HepG2 (cell line): ENCODE measurements at regions not wholly inside any gene's neighbourhood (a gene's known extent, or its start where the extent isn't known, plus 50 kb on each side); places are given as distances from the start of the nearest gene placed in this dataset.

Source experiments
- ATAC-seq: fragments of 200-7000 bp; cut with Tn5 transposase; 3 replicates; pipeline ENCODE4 v1.9.1; 2020; ENCODE audit warnings: mild to moderate bottlenecking, moderate library complexity
- BruUV-seq: library from RNA; stranded (reverse); fragments of 400-500 nt; replicated peaks from 2 replicates; lab custom pipeline; 2021; lab: Mats Ljungman, UMichigan
- CTCF ChIA-PET: fragments of 300-600 bp; formaldehyde crosslinking; extraction: SDS; loops from one replicate; lab custom pipeline; 2021; ENCODE audit warnings: low total read pairs, inconsistent platforms, low intra/inter-chr PET ratio; lab: Yijun Ruan, JAX
- POLR2A ChIA-PET: fragments of 350-600 bp; sonication (Branson Sonifier 250); formaldehyde crosslinking; loops from one replicate; lab custom pipeline; 2020; ENCODE audit warnings: antibody characterized with exemption, inconsistent platforms; lab: Yijun Ruan, JAX
- DNase-seq: peaks from one replicate; pipeline ENCODE4 v3.0.0-alpha.2; 2015; ENCODE audit warnings: low spot score
- FAIRE-seq: peaks from 3 replicates; lab custom pipeline; 2011; peaks lifted over from hg19 to GRCh38; lab: Jason Lieb, UNC
- H2AFZ ChIP-seq: one replicate; pipeline ENCODE4 v1.6.1; 2011; ENCODE audit warnings: low read length, inconsistent platforms
- H3K27ac ChIP-seq: fragments of 300-600 bp; 3 replicates; pipeline ENCODE4 v1.8.0; 2011; ENCODE audit warnings: mixed run types, mild to moderate bottlenecking, mixed read lengths, low read length, inconsistent platforms; ENCODE audit not compliant: insufficient read depth; ENCODE audit errors: extremely low read length
- H3K27me3 ChIP-seq, 2 experiments: fragments of 200-600 bp in 1 of 2; 2 replicates in 1 of 2; 3 replicates in 1 of 2; pipeline versions ENCODE4 v1.6.0 to v1.8.0; 2011; ENCODE audit warnings: low read length in 2 of 2, mild to moderate bottlenecking in 2 of 2, moderate library complexity in 2 of 2, inconsistent platforms in 1 of 2; ENCODE audit not compliant: insufficient read depth in 2 of 2, control insufficient read depth in 1 of 2
- H3K36me3 ChIP-seq, 2 experiments: fragments of 200-600 bp in 1 of 2; replicated peaks in 1 of 2; 2 replicates in 1 of 2; 3 replicates in 1 of 2; pipeline versions ENCODE4 v1.5.1 to v1.8.0; 2011; ENCODE audit warnings: low read length in 2 of 2, inconsistent platforms in 1 of 2; ENCODE audit not compliant: insufficient read depth in 2 of 2, control insufficient read depth in 1 of 2
- H3K4me1 ChIP-seq: 2 replicates; pipeline ENCODE4 v1.5.1; 2012; ENCODE audit warnings: low read length, inconsistent platforms; ENCODE audit not compliant: insufficient read depth
- H3K4me2 ChIP-seq: 2 replicates; pipeline ENCODE4 v1.6.0; 2011; ENCODE audit warnings: low read depth, low read length, inconsistent platforms
- H3K4me3 ChIP-seq, 3 experiments: fragments of 200-600 bp in 1 of 3; sonication (generic), shearing (Covaris generic) in 1 of 3; replicated peaks in 1 of 3; 2 replicates each; pipeline ENCODE4 v1.5.1; 2011 to 2016; ENCODE audit warnings: low read length in 3 of 3, inconsistent platforms in 2 of 3, low read depth in 2 of 3, mild to moderate bottlenecking in 2 of 3, control low read depth in 1 of 3, mixed read lengths in 1 of 3; ENCODE audit not compliant: insufficient read depth in 1 of 3
- H3K79me2 ChIP-seq: one replicate; pipeline ENCODE4 v1.6.1; 2011; ENCODE audit warnings: low read length, inconsistent platforms; ENCODE audit not compliant: insufficient read depth
- H3K9ac ChIP-seq: 2 replicates; pipeline ENCODE4 v1.6.0; 2011; ENCODE audit warnings: mild to moderate bottlenecking, low read depth, low read length, inconsistent platforms; ENCODE audit not compliant: insufficient read depth
- H3K9me3 ChIP-seq: 2 replicates; pipeline ENCODE4 v1.5.1; 2012; ENCODE audit warnings: mild to moderate bottlenecking, low read length
- H4K20me1 ChIP-seq: 2 replicates; pipeline ENCODE4 v1.6.0; 2011; ENCODE audit warnings: inconsistent platforms, mild to moderate bottlenecking, low read length, moderate library complexity; ENCODE audit not compliant: insufficient read depth
- HNRNPK ChIP-seq: fragments of 200-400 bp; formaldehyde crosslinking; IDR thresholded peaks from 2 replicates; pipeline ENCODE4 v1.6.1; 2018; ENCODE audit warnings: low read length, low read depth, moderate library complexity, mild to moderate bottlenecking; ENCODE audit not compliant: poor library complexity, severe bottlenecking
- MAZ ChIP-seq, 2 experiments: sonication (generic) in 1 of 2; formaldehyde crosslinking in 1 of 2; IDR thresholded peaks; 2 replicates each; pipeline versions ENCODE4 v1.5.0 to v1.6.1; 2012 to 2020; ENCODE audit warnings: low read depth in 2 of 2, mild to moderate bottlenecking in 2 of 2, borderline replicate concordance in 1 of 2, improper control_type of control experiment in 1 of 2, low read length in 1 of 2, missing genetic modification reagents in 1 of 2, moderate library complexity in 1 of 2
- NRL ChIP-seq: sonication (generic); formaldehyde crosslinking; IDR thresholded peaks from 2 replicates; pipeline ENCODE4 v1.5.0; 2020; ENCODE audit warnings: missing genetic modification reagents, mild to moderate bottlenecking, moderate library complexity, borderline replicate concordance
- RAD21 ChIP-seq: fragments of 450-650 bp; formaldehyde crosslinking; IDR thresholded peaks from 2 replicates; pipeline ENCODE4 v1.5.0; 2020; ENCODE audit warnings: mild to moderate bottlenecking
- THAP11 ChIP-seq: IDR thresholded peaks from 2 replicates; pipeline ENCODE4 v1.6.1; 2016; ENCODE audit warnings: missing biosample characterization, missing genetic modification reagents
- ZBTB10 ChIP-seq: sonication (generic); formaldehyde crosslinking; IDR thresholded peaks from 2 replicates; pipeline ENCODE4 v1.4.0; 2020; ENCODE audit warnings: missing genetic modification reagents, borderline replicate concordance
- ZFYVE20 ChIP-seq: sonication (generic); formaldehyde crosslinking; IDR thresholded peaks from 2 replicates; pipeline ENCODE4 v1.8.0; 2023; ENCODE audit warnings: low read depth, mild to moderate bottlenecking, moderate library complexity, missing genetic modification reagents, borderline replicate concordance
- ZNF142 ChIP-seq: sonication (generic); formaldehyde crosslinking; IDR thresholded peaks from 2 replicates; pipeline ENCODE4 v1.4.0; 2020; ENCODE audit warnings: missing genetic modification reagents
- ZNF362 ChIP-seq: sonication (generic); formaldehyde crosslinking; IDR thresholded peaks from 2 replicates; pipeline ENCODE4 v1.4.0; 2020; ENCODE audit warnings: missing genetic modification reagents, mild to moderate bottlenecking, borderline replicate concordance
- ZNF549 ChIP-seq: sonication (generic); formaldehyde crosslinking; IDR thresholded peaks from 2 replicates; pipeline ENCODE4 v1.5.0; 2020; ENCODE audit warnings: missing genetic modification reagents
- ZNF710 ChIP-seq: sonication (generic); formaldehyde crosslinking; IDR thresholded peaks from 2 replicates; pipeline ENCODE4 v1.5.0; 2020; ENCODE audit warnings: mild to moderate bottlenecking, missing genetic modification reagents, borderline replicate concordance
- WGBS: methylation state at CpG from one replicate; pipeline ENCODE4 v1.1.6; 2017; ENCODE audit warnings: low lambda C conversion rate; 5-methylcytosine and 5-hydroxymethylcytosine counted together
- in situ Hi-C: cut with HindIII; loops from 2 replicates; pipeline ENCODE4 v1.10.0; 2017; ENCODE audit warnings: low pct_unique_long_range_greater_than_20kb; ENCODE audit not compliant: extremely low pct_ligation_motif_present
- intact Hi-C: fragments of 100-400 bp; cut with micrococcal nuclease; formaldehyde crosslinking; loops from one replicate; pipeline ENCODE4 v1.10.0; 2022; ENCODE audit not compliant: unreplicated experiment

- 43% methylated on average over 4 of the region's 4 CpGs for WGBS
- POLR2A ChIA-PET: no interaction called here
- Histone ChIP-seq H3K4me1 (peaks cover 15% of the 10 kb centered on the region), H3K9ac (no peak overlapping the region), H3K9me3 (no peaks in the 10 kb centered on the region), H2AFZ (no peak overlapping the region), H4K20me1 (no peaks in the 10 kb centered on the region), H3K79me2 (no peaks in the 10 kb centered on the region), H3K27me3 (peaks cover 0 to 2% of the 10 kb centered on the region in 2 experiments; a peak in 1 of 5 replicates), H3K27ac (no peak overlapping the region), H3K4me3 (no peak overlapping the region), H3K4me2 (no peak overlapping the region), H3K36me3 (no peaks in the 10 kb centered on the region)
- DNase-seq: no peak
- no peak for ATAC-seq
- intact Hi-C loops: no loop called here
- in situ Hi-C loops: no loop called here
- no peak for FAIRE-seq
- no TSS peak for BruUV-seq
- CTCF ChIA-PET: no interaction called here
- TF ChIP-seq NRL (CRISPR knock-in tag) (no peak), ZNF362 (CRISPR knock-in tag) (no peak), MAZ (IDR thresholded peaks at IDR 0.05; ENCODE audit: borderline replicate concordance, low read depth, low read length) (no peak), MAZ (CRISPR knock-in tag; IDR thresholded peaks at IDR 0.05; ENCODE audit: low read depth) (no peak), ZNF710 (no peak), ZFYVE20 (CRISPR knock-in tag) (no peak), ZNF142 (CRISPR knock-in tag) (no peak), ZBTB10 (CRISPR knock-in tag) (no peak), HNRNPK (no peak), ZNF549 (CRISPR knock-in tag) (no peak), THAP11 (CRISPR knock-in tag) (no peak), RAD21 (CRISPR knock-in tag) (no peak)
Measured at GRCh38 chr5:39521940-39522590, 97.3 kb upstream of the DAB2 start.
